ENCODE measurements at regions not wholly inside any gene's neighbourhood (a gene's known extent, or its start where the extent isn't known, plus 50 kb on each side); places are given as distances from the start of the nearest gene placed in this dataset.

GRCh38 chr1:90579212-90579802, 137.8 kb downstream of the BARHL2 start:
- Mint-ChIP-seq H3K9me3 (no peaks in the 10 kb centered on the region), H3K27me3 (peaks cover 9 to 26% of the 10 kb centered on the region in 2 donors), H3K4me3 (no peak overlapping the region), H3K27ac (no peak overlapping the region), H3K36me3 (ENCODE audit: insufficient read depth) (peaks cover 3% of the 10 kb centered on the region), H3K4me1 (ENCODE audit: low read depth in 2 of 2) (no peaks in the 10 kb centered on the region)
- ATAC-seq (replicated peaks), result peak; percentile 56
- no peak for DNase-seq

- no peaks in the 10 kb centered on the region for H3K4me1 Mint-ChIP-seq (ENCODE audit: low read depth in 2 of 2)
- H3K9me3 Mint-ChIP-seq, result no peaks in the 10 kb centered on the region
- ATAC-seq (replicated peaks) (no peak), DNase-seq (no peak)
- peaks cover 23 to 41% of the 10 kb centered on the region in 2 donors for H3K27me3 Mint-ChIP-seq
- H3K4me3 Mint-ChIP-seq, result no peak overlapping the region
- peaks cover 3% of the 10 kb centered on the region for H3K36me3 Mint-ChIP-seq (ENCODE audit: insufficient read depth)
- no peak overlapping the region for H3K27ac Mint-ChIP-seq
Observed at GRCh38 chr1:90574692-90575370, 142.3 kb downstream of the BARHL2 start.

DNA sequence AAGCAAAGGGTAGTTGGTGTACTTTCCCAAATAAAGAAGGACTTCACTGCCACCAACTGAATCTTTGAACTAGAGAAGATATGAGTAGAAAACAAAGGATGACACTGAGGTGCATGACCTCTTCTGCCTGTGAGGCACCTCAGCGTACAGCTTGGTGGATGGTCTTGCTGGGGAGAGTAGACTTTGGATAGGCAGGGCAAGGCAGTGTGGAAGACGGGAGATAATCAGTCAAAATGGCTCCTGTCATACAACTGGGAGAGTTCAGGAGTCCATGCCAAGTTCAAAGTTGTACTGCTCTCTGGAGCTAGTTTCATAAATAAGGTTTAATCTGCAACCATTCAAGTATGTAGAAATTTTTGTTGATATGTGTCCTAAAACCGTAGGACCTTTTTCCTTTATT, 143.4 kb downstream of the BARHL2 start:
- Mint-ChIP-seq H3K9me3 (no peaks in the 10 kb centered on the region), H3K36me3 (ENCODE audit: insufficient read depth) (peaks cover 3% of the 10 kb centered on the region), H3K27me3 (peaks cover 23 to 35% of the 10 kb centered on the region in 2 donors), H3K4me1 (ENCODE audit: low read depth in 2 of 2) (no peaks in the 10 kb centered on the region), H3K27ac (no peak overlapping the region), H3K4me3 (no peak overlapping the region)
- no peak for ATAC-seq (replicated peaks)
- DNase-seq, result no peak

- Mint-ChIP-seq H3K4me3 (no peak overlapping the region), H3K9me3 (no peaks in the 10 kb centered on the region), H3K4me1 (ENCODE audit: low read depth in 2 of 2) (no peaks in the 10 kb centered on the region), H3K27me3 (peaks cover 23 to 44% of the 10 kb centered on the region in 2 donors), H3K36me3 (ENCODE audit: insufficient read depth) (peaks cover 3% of the 10 kb centered on the region), H3K27ac (no peak overlapping the region)
- DNase-seq (no peak), ATAC-seq (replicated peaks) (no peak)
Observed at GRCh38 chr1:90572446-90572845, 144.7 kb downstream of the BARHL2 start.

DNA sequence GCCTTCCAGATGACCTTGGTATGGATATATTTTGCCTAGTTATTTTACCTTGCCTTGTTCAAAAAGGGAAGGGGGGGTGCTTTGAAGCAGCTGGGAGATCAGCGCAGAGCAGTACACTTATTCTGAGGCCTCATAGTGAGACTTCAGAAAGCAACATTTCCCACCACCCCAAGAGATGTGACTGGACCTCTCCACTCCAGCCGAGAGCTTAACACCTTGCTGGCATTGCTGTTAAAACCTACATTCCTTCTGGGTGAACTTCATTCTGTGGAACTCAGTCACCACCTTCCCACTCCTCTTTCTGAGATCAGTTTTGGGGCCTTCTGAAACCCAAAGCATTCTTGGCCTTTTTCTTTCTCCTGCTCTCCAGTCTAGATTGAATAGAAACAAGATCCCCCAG, 148.7 kb downstream of the BARHL2 start:
- no peak overlapping the region for H3K4me3 Mint-ChIP-seq
- peaks cover 32 to 33% of the 10 kb centered on the region in 2 donors for H3K27me3 Mint-ChIP-seq

DNA sequence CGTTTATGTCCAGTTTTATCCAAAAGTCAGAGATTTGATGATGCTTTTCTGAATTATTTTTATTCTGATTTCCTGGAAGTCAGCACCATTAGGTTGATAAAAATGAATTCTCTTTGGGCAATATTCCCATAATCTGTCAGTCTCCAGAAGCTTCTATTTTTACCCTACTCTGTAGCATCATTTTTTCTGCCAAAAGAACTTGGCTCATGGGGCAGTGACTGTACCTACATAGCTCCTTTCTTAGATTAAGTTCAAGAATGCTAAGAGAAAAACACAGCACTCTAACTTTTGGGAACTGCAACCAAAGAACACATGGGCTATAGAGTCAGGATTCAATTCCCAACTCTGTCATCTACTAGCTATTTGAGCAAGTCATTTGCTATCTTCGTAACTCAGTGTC, 152.9 kb downstream of the BARHL2 start:
- DNase-seq, result no peak
- H3K27me3 Mint-ChIP-seq, result peaks cover 17 to 19% of the 10 kb centered on the region in 2 donors
- H3K4me3 Mint-ChIP-seq, result no peak overlapping the region
- no peak for ATAC-seq (replicated peaks)
- no peaks in the 10 kb centered on the region for H3K4me1 Mint-ChIP-seq (ENCODE audit: low read depth in 2 of 2)
- H3K36me3 Mint-ChIP-seq (ENCODE audit: insufficient read depth), result no peaks in the 10 kb centered on the region
- H3K27ac Mint-ChIP-seq, result no peak overlapping the region
- H3K9me3 Mint-ChIP-seq, result no peaks in the 10 kb centered on the region

More for the DNA sequence above, 148.7 kb downstream of the BARHL2 start:
- Mint-ChIP-seq H3K27ac (no peak overlapping the region), H3K9me3 (no peaks in the 10 kb centered on the region), H3K4me1 (ENCODE audit: low read depth in 2 of 2) (no peaks in the 10 kb centered on the region), H3K36me3 (ENCODE audit: insufficient read depth) (no peaks in the 10 kb centered on the region)
- DNase-seq (no peak), ATAC-seq (replicated peaks) (no peak)

- Mint-ChIP-seq H3K9me3 (no peaks in the 10 kb centered on the region), H3K27ac (no peak overlapping the region), H3K4me1 (ENCODE audit: low read depth in 2 of 2) (no peaks in the 10 kb centered on the region), H3K36me3 (ENCODE audit: insufficient read depth) (no peaks in the 10 kb centered on the region), H3K27me3 (peaks cover 6 to 31% of the 10 kb centered on the region in 2 donors), H3K4me3 (no peak overlapping the region)
- DNase-seq (no peak), ATAC-seq (replicated peaks) (no peak)
Observed at GRCh38 chr1:90562892-90563291, 154.2 kb downstream of the BARHL2 start.

- H3K36me3 Mint-ChIP-seq (ENCODE audit: insufficient read depth), result no peaks in the 10 kb centered on the region
- DNase-seq, result no peak
- H3K4me3 Mint-ChIP-seq, result no peak overlapping the region
- peaks cover 10 to 31% of the 10 kb centered on the region in 2 donors for H3K27me3 Mint-ChIP-seq
- no peak for ATAC-seq (replicated peaks)
- H3K4me1 Mint-ChIP-seq (ENCODE audit: low read depth in 2 of 2), result no peaks in the 10 kb centered on the region
- H3K9me3 Mint-ChIP-seq, result no peaks in the 10 kb centered on the region
- no peak overlapping the region for H3K27ac Mint-ChIP-seq
Observed at GRCh38 chr1:90561911-90562310, 155.2 kb downstream of the BARHL2 start.

DNA sequence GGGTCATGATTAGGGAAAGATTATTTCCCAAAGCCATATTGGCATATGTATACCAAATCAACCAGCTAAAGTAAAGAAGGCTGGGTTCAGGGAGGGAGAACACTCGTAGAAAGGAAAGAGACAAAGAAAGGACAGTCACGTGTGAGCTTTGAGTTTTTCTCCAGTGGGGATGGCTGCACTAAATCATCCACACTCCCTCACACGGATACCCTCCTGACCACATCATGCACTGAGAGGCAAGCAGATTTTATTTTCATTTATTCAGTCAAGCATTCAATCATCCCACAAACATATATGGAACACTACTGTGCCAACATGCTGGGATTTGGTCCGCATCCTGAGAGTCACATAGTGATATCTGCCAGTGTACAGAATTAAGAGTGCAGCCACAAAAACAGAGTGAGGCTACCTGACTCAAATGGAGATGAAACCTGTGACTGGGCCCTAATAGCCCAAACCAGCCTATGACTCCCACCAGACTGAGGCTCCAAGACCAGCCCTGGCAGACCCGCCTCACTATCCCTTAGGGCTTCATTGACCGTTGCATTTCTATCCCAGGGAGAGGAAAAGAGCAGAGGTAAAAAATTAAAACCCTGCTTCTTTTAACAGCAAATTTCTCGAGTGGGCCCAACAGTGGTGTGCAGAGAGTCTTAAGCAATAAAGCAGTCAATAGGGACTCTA, 155.9 kb downstream of the BARHL2 start:
- Mint-ChIP-seq H3K27ac (no peak overlapping the region), H3K36me3 (ENCODE audit: insufficient read depth) (no peaks in the 10 kb centered on the region), H3K4me3 (no peak overlapping the region), H3K4me1 (ENCODE audit: low read depth in 2 of 2) (no peaks in the 10 kb centered on the region), H3K27me3 (peaks cover 10 to 31% of the 10 kb centered on the region in 2 donors), H3K9me3 (no peaks in the 10 kb centered on the region)
- DNase-seq, result no peak
- ATAC-seq (replicated peaks), result no peak

DNA sequence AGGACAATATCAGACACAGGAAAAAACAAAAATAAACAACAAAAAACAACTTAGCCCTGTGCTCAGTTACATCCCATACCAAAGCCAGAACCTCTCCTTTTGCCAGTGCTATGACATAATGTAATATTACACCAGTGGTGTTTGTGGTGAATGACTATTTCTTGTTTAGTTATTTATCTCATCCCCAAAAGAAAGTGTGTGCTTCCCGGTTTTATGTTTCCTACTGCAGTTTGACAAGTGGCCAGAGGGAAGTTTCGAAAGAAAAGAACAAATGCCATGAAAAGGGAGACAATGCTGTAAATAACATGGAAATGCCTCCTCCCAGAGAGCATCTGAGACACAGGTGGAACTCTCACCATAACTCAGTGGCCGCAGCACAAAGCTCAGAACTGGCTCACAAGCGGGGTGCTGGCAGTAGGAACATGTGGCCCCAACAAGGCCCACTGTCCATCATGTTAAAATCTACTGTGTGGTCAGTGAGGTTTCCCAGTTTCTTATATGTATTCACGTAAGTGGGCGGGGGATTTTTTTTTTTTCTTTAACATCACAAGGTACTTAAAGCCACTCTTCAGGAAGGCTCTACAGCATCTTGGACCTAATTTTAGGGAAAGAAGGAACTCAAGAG, 158.2 kb downstream of the BARHL2 start:
- Mint-ChIP-seq H3K4me3 (no peak overlapping the region), H3K9me3 (no peaks in the 10 kb centered on the region), H3K36me3 (ENCODE audit: insufficient read depth) (no peaks in the 10 kb centered on the region), H3K27me3 (peaks cover 17 to 22% of the 10 kb centered on the region in 2 donors), H3K27ac (no peak overlapping the region), H3K4me1 (ENCODE audit: low read depth in 2 of 2) (no peaks in the 10 kb centered on the region)
- ATAC-seq (replicated peaks) (no peak), DNase-seq (no peak)

DNA sequence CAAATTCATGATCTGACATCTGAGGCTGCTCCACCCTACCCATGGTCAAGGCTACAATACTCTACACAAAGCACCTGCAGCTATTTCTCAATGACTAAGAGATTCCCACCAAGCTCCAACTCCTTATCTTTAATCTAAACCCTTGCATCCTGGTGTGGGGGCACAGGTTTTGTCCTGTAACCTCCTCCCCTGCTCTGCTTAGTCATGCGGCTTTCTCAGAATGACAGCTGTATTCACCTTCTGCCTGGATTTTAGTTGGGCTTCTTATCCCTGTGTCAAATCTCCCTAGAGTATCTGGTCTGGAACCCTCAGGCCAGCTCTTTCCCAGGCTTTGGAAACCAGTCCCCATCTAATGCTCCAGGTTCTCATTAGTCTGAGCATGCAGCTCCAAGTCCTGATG, 159.0 kb downstream of the BARHL2 start:
- Mint-ChIP-seq H3K4me3 (no peak overlapping the region), H3K4me1 (ENCODE audit: low read depth in 2 of 2) (no peaks in the 10 kb centered on the region), H3K27me3 (peaks cover 22% of the 10 kb centered on the region in 2 donors), H3K27ac (no peak overlapping the region), H3K36me3 (ENCODE audit: insufficient read depth) (no peaks in the 10 kb centered on the region), H3K9me3 (no peaks in the 10 kb centered on the region)
- ATAC-seq (replicated peaks), result no peak
- no peak for DNase-seq

GRCh38 chr1:90557706-90558105, 159.4 kb downstream of the BARHL2 start:
- Mint-ChIP-seq H3K9me3 (no peaks in the 10 kb centered on the region), H3K4me1 (ENCODE audit: low read depth in 2 of 2) (no peaks in the 10 kb centered on the region), H3K4me3 (no peak overlapping the region), H3K27me3 (peaks cover 22% of the 10 kb centered on the region in 2 donors), H3K27ac (no peak overlapping the region), H3K36me3 (ENCODE audit: insufficient read depth) (no peaks in the 10 kb centered on the region)
- no peak for ATAC-seq (replicated peaks)
- DNase-seq, result no peak

DNA sequence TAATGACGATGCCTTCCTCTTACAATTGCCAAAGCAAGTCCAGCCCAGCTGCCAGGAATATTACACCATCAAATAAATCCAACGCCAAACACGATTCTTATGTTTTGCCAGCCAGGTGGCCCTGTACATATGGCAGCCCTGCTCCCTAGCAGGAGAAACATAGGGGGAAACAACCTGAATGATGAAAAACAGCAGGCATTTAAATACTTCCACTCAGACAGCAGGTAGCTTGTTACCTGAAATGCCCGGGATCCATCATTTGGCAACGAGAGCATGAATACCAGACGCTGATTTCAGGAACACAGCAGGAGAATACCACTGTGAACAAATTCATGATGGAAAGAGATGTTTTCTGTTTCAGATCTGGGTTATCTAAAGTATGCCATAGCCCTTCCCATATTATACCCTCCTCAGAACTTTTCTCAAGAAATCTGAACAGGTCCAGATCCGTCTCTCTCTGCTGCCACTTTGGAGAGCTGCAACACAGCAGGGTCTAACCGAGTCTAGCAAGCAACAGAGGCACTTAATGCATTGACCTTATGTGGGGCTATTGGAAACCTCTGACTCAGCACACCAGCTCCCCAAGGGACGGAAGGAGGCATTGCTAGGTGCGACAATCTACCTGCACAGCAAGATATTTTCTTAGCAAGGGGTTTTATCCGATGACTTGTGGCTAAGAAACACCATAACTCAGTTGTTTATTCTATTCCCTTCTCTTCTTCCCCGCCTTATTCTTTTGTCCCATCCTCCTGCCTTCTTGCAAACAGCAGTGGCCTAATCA, 166.3 kb downstream of the BARHL2 start:
- H3K36me3 Mint-ChIP-seq (ENCODE audit: insufficient read depth), result no peaks in the 10 kb centered on the region
- ATAC-seq (replicated peaks) (no peak), DNase-seq (no peak)
- no peaks in the 10 kb centered on the region for H3K4me1 Mint-ChIP-seq (ENCODE audit: low read depth in 2 of 2)
- H3K4me3 Mint-ChIP-seq, result no peak overlapping the region
- H3K27ac Mint-ChIP-seq, result no peak overlapping the region
- peaks cover 22 to 24% of the 10 kb centered on the region in 2 donors for H3K27me3 Mint-ChIP-seq
- no peaks in the 10 kb centered on the region for H3K9me3 Mint-ChIP-seq
